OCI-LY3 (cell line): ENCODE measurements at regions not wholly inside any gene's neighbourhood (a gene's known extent, or its start where the extent isn't known, plus 50 kb on each side); places are given as distances from the start of the nearest gene placed in this dataset.

Experiments used
- H2AFZ ChIP-seq: fragments of 200-600, 300-600 bp; shearing (Covaris generic); 2 replicates; pipeline ENCODE4 v1.6.0; 2014; ENCODE audit warnings: antibody characterized with exemption, low read depth, low read length
- H3K27ac ChIP-seq: fragments of 200-600, 300-600 bp; sonication (generic); 2 replicates; pipeline ENCODE4 v1.5.1; 2014; ENCODE audit warnings: mild to moderate bottlenecking, low read length, moderate library complexity, mixed read lengths
- H3K27me3 ChIP-seq: fragments of 200-600, 300-600 bp; sonication (generic); 2 replicates; pipeline ENCODE4 v1.6.1; 2014; ENCODE audit warnings: low read depth, low read length, mixed read lengths
- H3K36me3 ChIP-seq: fragments of 200-600, 300-600 bp; sonication (generic); replicated peaks from 2 replicates; pipeline ENCODE3; 2014; ENCODE audit warnings: low read depth, low read length, mixed read lengths
- H3K4me1 ChIP-seq: fragments of 300-600, 200-600 bp; sonication (generic); 2 replicates; pipeline ENCODE4 v1.6.1; 2014; ENCODE audit warnings: low read length, mixed read lengths
- H3K4me2 ChIP-seq: fragments of 200-600, 300-600 bp; sonication (generic); 2 replicates; pipeline ENCODE4 v1.6.1; 2014; ENCODE audit warnings: low read length, mixed read lengths
- H3K4me3 ChIP-seq: fragments of 300-600, 200-600 bp; sonication (generic); 2 replicates; pipeline ENCODE4 v1.5.1; 2014; ENCODE audit warnings: antibody characterized with exemption, mild to moderate bottlenecking, low read length, moderate library complexity
- H3K79me2 ChIP-seq: fragments of 300-600, 200-600 bp; shearing (Covaris generic); 2 replicates; pipeline ENCODE4 v1.6.1; 2014; ENCODE audit warnings: mild to moderate bottlenecking, low read length, mixed read lengths
- H3K9ac ChIP-seq: fragments of 300-600, 200-600 bp; shearing (Covaris generic); 2 replicates; pipeline ENCODE4 v1.6.0; 2014; ENCODE audit warnings: mild to moderate bottlenecking, low read length, moderate library complexity
- H3K9me3 ChIP-seq: fragments of 200-600, 300-600 bp; shearing (Covaris generic); 2 replicates; pipeline ENCODE4 v1.6.1; 2014; ENCODE audit warnings: low read length, mixed read lengths; ENCODE audit not compliant: insufficient read depth
- H4K20me1 ChIP-seq: fragments of 200-600, 300-600 bp; sonication (generic); 2 replicates; pipeline ENCODE4 v1.6.1; 2016; ENCODE audit warnings: low read length, mixed read lengths; ENCODE audit not compliant: insufficient read depth
- CTCF ChIP-seq: fragments of 200-600, 300-600 bp; sonication (generic); IDR thresholded peaks from 2 replicates; pipeline ENCODE4 v1.5.1; 2014; ENCODE audit warnings: antibody characterized with exemption, low read length, low read depth
- EZH2phosphoT487 ChIP-seq: fragments of 200-600 bp; shearing (Covaris generic); IDR thresholded peaks from 2 replicates; pipeline ENCODE4 v1.6.1; 2018; ENCODE audit warnings: antibody characterized with exemption, mixed run types, low read depth

- H3K4me2 ChIP-seq = no peak overlapping the region
- no peaks in the 10 kb centered on the region for H4K20me1 ChIP-seq
- no peaks in the 10 kb centered on the region for H3K27me3 ChIP-seq
- H3K4me3 ChIP-seq = no peak overlapping the region
- no peaks in the 10 kb centered on the region for H3K36me3 ChIP-seq
- peaks cover 31% of the 10 kb centered on the region for H3K4me1 ChIP-seq
- TF ChIP-seq CTCF (no peak), EZH2phosphoT487 (no peak)
- no peak overlapping the region for H2AFZ ChIP-seq
- no peak overlapping the region for H3K9ac ChIP-seq
- no peaks in the 10 kb centered on the region for H3K79me2 ChIP-seq
- no peak overlapping the region for H3K27ac ChIP-seq
- H3K9me3 ChIP-seq = no peaks in the 10 kb centered on the region
Measured at GRCh38 chr21:35396655-35397054, 347.6 kb upstream of the RUNX1 start.

- Histone ChIP-seq H3K36me3 (no peaks in the 10 kb centered on the region), H4K20me1 (no peaks in the 10 kb centered on the region), H3K4me3 (no peak overlapping the region), H3K9ac (no peak overlapping the region), H3K4me1 (peaks cover 29% of the 10 kb centered on the region), H2AFZ (no peak overlapping the region), H3K27ac (no peak overlapping the region), H3K4me2 (no peak overlapping the region), H3K27me3 (no peaks in the 10 kb centered on the region), H3K79me2 (no peaks in the 10 kb centered on the region), H3K9me3 (no peaks in the 10 kb centered on the region)
- TF ChIP-seq EZH2phosphoT487 = no peak
- TF ChIP-seq CTCF = no peak
Measured at GRCh38 chr21:35395728-35396127, 346.6 kb upstream of the RUNX1 start.

GRCh38 chr21:35394634-35395369 lies 345.7 kb upstream of the RUNX1 start:
- TF ChIP-seq CTCF (no peak), EZH2phosphoT487 (no peak)
- H3K27ac ChIP-seq = no peak overlapping the region
- no peak overlapping the region for H3K9ac ChIP-seq
- no peak overlapping the region for H3K4me2 ChIP-seq
- H4K20me1 ChIP-seq = no peaks in the 10 kb centered on the region
- no peak overlapping the region for H2AFZ ChIP-seq
- no peak overlapping the region for H3K4me3 ChIP-seq
- peaks cover 21% of the 10 kb centered on the region for H3K4me1 ChIP-seq
- no peaks in the 10 kb centered on the region for H3K79me2 ChIP-seq
- no peaks in the 10 kb centered on the region for H3K27me3 ChIP-seq
- H3K9me3 ChIP-seq = no peaks in the 10 kb centered on the region
- H3K36me3 ChIP-seq = no peaks in the 10 kb centered on the region

- Histone ChIP-seq H3K9ac (no peak overlapping the region), H2AFZ (no peak overlapping the region), H3K4me2 (no peak overlapping the region), H3K9me3 (no peaks in the 10 kb centered on the region), H3K36me3 (no peaks in the 10 kb centered on the region), H4K20me1 (no peaks in the 10 kb centered on the region), H3K27ac (no peak overlapping the region), H3K4me3 (no peak overlapping the region), H3K79me2 (no peaks in the 10 kb centered on the region), H3K27me3 (no peaks in the 10 kb centered on the region), H3K4me1 (peaks cover 14% of the 10 kb centered on the region)
- TF ChIP-seq CTCF (no peak), EZH2phosphoT487 (no peak)
Measured at GRCh38 chr21:35394049-35394448, 344.9 kb upstream of the RUNX1 start.
